ENCODE measurements at regions not wholly inside any gene's neighbourhood (a gene's known extent, or its start where the extent isn't known, plus 50 kb on each side); places are given as distances from the start of the nearest gene placed in this dataset.

- TF ChIP-seq CTCF (conservative IDR thresholded peaks at IDR 0.05; ENCODE audit: low read length) = no peak
- no peak for TF ChIP-seq EZH2phosphoT487 (IDR thresholded peaks at IDR 0.05; ENCODE audit: borderline replicate concordance, low read depth, low read length)
These were observed 165.3 kb downstream of the TOMM20 start for GRCh38 chr1:234963180-234963903.

Measured in OCI-LY7 (cell line).